Spleen (tissue), 7 donors: ENCODE measurements at regions not wholly inside any gene's neighbourhood (a gene's known extent, or its start where the extent isn't known, plus 50 kb on each side); places are given as distances from the start of the nearest gene placed in this dataset.

ENCODE experiments used
- CTCF ChIP-seq, 11 experiments: fragments of 200-600 bp in 7 of 11; fragments of 450-650 bp in 4 of 11; sonication (generic) in 4 of 11; IDR thresholded peaks in 8 of 11; conservative IDR thresholded peaks in 3 of 11; 1 replicate in 7 of 11; 2 replicates in 4 of 11; pipeline versions ENCODE4 v1.4.0 to v1.8.0; 2016 to 2021; ENCODE audit warnings: antibody characterized with exemption in 11 of 11, inconsistent platforms in 4 of 11, mild to moderate bottlenecking in 1 of 11
- POLR2A ChIP-seq, 3 donors: fragments of 450-650 bp; IDR thresholded peaks; one replicate each; pipeline ENCODE4 v1.5.1; 2017; ENCODE audit warnings: antibody characterized with exemption in 3 of 3, mild to moderate bottlenecking in 1 of 3
- donor health status: DM: no; HTN: no; CAD: no; lungs with moderate emphysema.
- donor health status: DM: no; HTN: no; CAD: no.
- donor health status: DM: no; HTN: no; CAD: no.

GRCh38 chr18:35811896-35812295, 160.6 kb upstream of the RMP24 start:
- TF ChIP-seq CTCF (IDR thresholded peaks at IDR 0.05 in 8 of 11, conservative IDR thresholded peaks at IDR 0.05 in 3 of 11), result no peak
- no peak for TF ChIP-seq POLR2A (IDR thresholded peaks at IDR 0.05)
